ENCODE measurements at regions not wholly inside any gene's neighbourhood (a gene's known extent, or its start where the extent isn't known, plus 50 kb on each side); places are given as distances from the start of the nearest gene placed in this dataset.

- no peak overlapping the region for H3K4me3 ChIP-seq
- no peaks in the 10 kb centered on the region for H4K20me1 ChIP-seq (replicated peaks; ENCODE audit: insufficient read depth)
- Mint-ChIP-seq H3K27ac (no peak overlapping the region), H3K27me3 (ENCODE audit: insufficient read depth, low read depth, poor library complexity) (no peaks in the 10 kb centered on the region), H3K9me3 (no peaks in the 10 kb centered on the region), H3K4me3 (no peak overlapping the region), H3K4me1 (peaks cover 11% of the 10 kb centered on the region), H3K36me3 (ENCODE audit: low read depth) (no peaks in the 10 kb centered on the region)
- peaks cover 11% of the 10 kb centered on the region for H3K4me1 ChIP-seq (ENCODE audit: insufficient read depth)
- no peaks in the 10 kb centered on the region for H3K36me3 ChIP-seq (ENCODE audit: insufficient read depth)
- no peaks in the 10 kb centered on the region for H3K27me3 ChIP-seq (ENCODE audit: insufficient read depth)
- no peak overlapping the region for H2AFZ ChIP-seq
- H3F3A ChIP-seq (replicated peaks; ENCODE audit: low read depth) = no peaks in the 10 kb centered on the region
- TF ChIP-seq ZNF331 (CRISPR knock-in tag; IDR thresholded peaks at IDR 0.05; ENCODE audit: low read depth) (no peak), CTCF (conservative IDR thresholded peaks at IDR 0.05; ENCODE audit: low read depth in 2 of 2) (no peak), JUNB (IDR thresholded peaks at IDR 0.05; ENCODE audit: unreplicated experiment) (no peak), NANOG (IDR thresholded peaks at IDR 0.05; ENCODE audit: borderline replicate concordance) (no peak), EZH2 (IDR thresholded peaks at IDR 0.05; ENCODE audit: low read depth, unreplicated experiment) (no peak)
- H3K9me2 ChIP-seq (ENCODE audit: insufficient read depth) = no peaks in the 10 kb centered on the region
- H3K79me2 ChIP-seq (replicated peaks; ENCODE audit: insufficient read depth) = no peaks in the 10 kb centered on the region
- no peak overlapping the region for H3K4me2 ChIP-seq
- DNase-seq (ENCODE audit: low spot score) (no peak), ATAC-seq (no peak)
- no peak overlapping the region for H3K27ac ChIP-seq (ENCODE audit: low read depth)
Measured at GRCh38 chr2:145023334-145023934, 503.5 kb upstream of the ZEB2 start.

GRCh38 chr2:145022666-145023333 is 502.9 kb upstream of the ZEB2 start:
- H2AFZ ChIP-seq = peak overlapping the region; percentile 35; the same call in 1 of the 2 replicates
- ATAC-seq (no peak), DNase-seq (ENCODE audit: low spot score) (no peak)
- H3K4me1 ChIP-seq (ENCODE audit: insufficient read depth) = peaks cover 11% of the 10 kb centered on the region
- no peak overlapping the region for H3K4me3 ChIP-seq
- no peaks in the 10 kb centered on the region for H3K9me2 ChIP-seq (ENCODE audit: insufficient read depth)
- H3K27ac ChIP-seq (ENCODE audit: low read depth) = no peak overlapping the region
- no peaks in the 10 kb centered on the region for H3K27me3 Mint-ChIP-seq (ENCODE audit: insufficient read depth, low read depth, poor library complexity)
- no peaks in the 10 kb centered on the region for H3K9me3 Mint-ChIP-seq
- H3K36me3 ChIP-seq (ENCODE audit: insufficient read depth) = no peaks in the 10 kb centered on the region
- H4K20me1 ChIP-seq (replicated peaks; ENCODE audit: insufficient read depth) = no peaks in the 10 kb centered on the region
- no peaks in the 10 kb centered on the region for H3K27me3 ChIP-seq (ENCODE audit: insufficient read depth)
- peaks cover 11% of the 10 kb centered on the region for H3K4me1 Mint-ChIP-seq
- H3K27ac Mint-ChIP-seq = no peak overlapping the region
- no peaks in the 10 kb centered on the region for H3F3A ChIP-seq (replicated peaks; ENCODE audit: low read depth)
- H3K36me3 Mint-ChIP-seq (ENCODE audit: low read depth) = no peaks in the 10 kb centered on the region
- no peak overlapping the region for H3K4me2 ChIP-seq
- H3K4me3 Mint-ChIP-seq = no peak overlapping the region
- H3K79me2 ChIP-seq (replicated peaks; ENCODE audit: insufficient read depth) = no peaks in the 10 kb centered on the region
- TF ChIP-seq EZH2 (IDR thresholded peaks at IDR 0.05; ENCODE audit: low read depth, unreplicated experiment) (no peak), NANOG (IDR thresholded peaks at IDR 0.05; ENCODE audit: borderline replicate concordance) (no peak), REST (IDR thresholded peaks at IDR 0.05; ENCODE audit: unreplicated experiment) (no peak), STAT1 (IDR thresholded peaks at IDR 0.05; ENCODE audit: unreplicated experiment) (no peak), ZNF114 (CRISPR knock-in tag; IDR thresholded peaks at IDR 0.05) (no peak), ETS1 (IDR thresholded peaks at IDR 0.05) (no peak), JUNB (IDR thresholded peaks at IDR 0.05; ENCODE audit: unreplicated experiment) (no peak), EZH2phosphoT487 (IDR thresholded peaks at IDR 0.05; ENCODE audit: unreplicated experiment) (no peak), POLR2AphosphoS5 (IDR thresholded peaks at IDR 0.05; ENCODE audit: low read depth) (no peak)

Measured in GM23338 (cell line).